Epithelial cell of esophagus (primary cell): ENCODE measurements at regions not wholly inside any gene's neighbourhood (a gene's known extent, or its start where the extent isn't known, plus 50 kb on each side); places are given as distances from the start of the nearest gene placed in this dataset.
"Not testable (repeated sequence)": the region's sequence is repeated elsewhere in the genome, so short reads cannot be mapped to it uniquely, and the experiment has no call there.

Experiments used
- DNase-seq: peaks from one replicate; pipeline ENCODE4 v3.0.0; 2010; ENCODE audit warnings: low read depth
- H3K4me3 ChIP-seq: 2 replicates; pipeline ENCODE4 v1.5.1; 2011; ENCODE audit warnings: mild to moderate bottlenecking, low read length, control low read depth
- CTCF ChIP-seq: IDR thresholded peaks from 2 replicates; pipeline ENCODE4 v1.5.1; 2011; ENCODE audit warnings: low read depth, mild to moderate bottlenecking, low read length, control low read depth, inconsistent platforms; ENCODE audit not compliant: insufficient read depth; ENCODE audit errors: missing control alignments

GRCh38 chr11:55431541-55431940, 63.8 kb downstream of the OR4A15 start:
- DNase-seq, H3K4me3 ChIP-seq: not testable (repeated sequence)

GRCh38 chr11:55457641-55458040, 89.9 kb downstream of the OR4A15 start:
- no peak overlapping the region for H3K4me3 ChIP-seq
- no peak for TF ChIP-seq CTCF
- DNase-seq, result no peak

- not testable (repeated sequence) for H3K4me3 ChIP-seq, DNase-seq
Observed at GRCh38 chr11:55459871-55460270, 92.1 kb downstream of the OR4A15 start.

GRCh38 chr11:55474321-55474720, 79.9 kb upstream of the OR4C15 start:
- no peak for TF ChIP-seq CTCF
- no peak overlapping the region for H3K4me3 ChIP-seq
- no peak for DNase-seq

GRCh38 chr11:55481416-55481815, 72.9 kb upstream of the OR4C15 start:
- no peak for TF ChIP-seq CTCF
- no peak overlapping the region for H3K4me3 ChIP-seq
- DNase-seq, result peak; percentile 10

- no peak for TF ChIP-seq CTCF
- no peak for DNase-seq
- H3K4me3 ChIP-seq, result no peak overlapping the region
Observed at GRCh38 chr11:55497068-55497467, 57.2 kb upstream of the OR4C15 start.

GRCh38 chr11:55501014-55501413, 53.3 kb upstream of the OR4C15 start:
- DNase-seq, result no peak
- no peak overlapping the region for H3K4me3 ChIP-seq
- TF ChIP-seq CTCF, result no peak

GRCh38 chr11:55503449-55503848, 50.8 kb upstream of the OR4C15 start:
- H3K4me3 ChIP-seq, result no peak overlapping the region
- no peak for DNase-seq
- no peak for TF ChIP-seq CTCF
